Stimulated activated CD4-positive, alpha-beta T cell treated with anti-CD3 and anti-CD28 coated beads, Interleukin-12 subunit alpha, Interleukin-12 subunit beta, amount 100 ng/mL, for 48 hours (primary cell): ENCODE measurements at regions not wholly inside any gene's neighbourhood (a gene's known extent, or its start where the extent isn't known, plus 50 kb on each side); places are given as distances from the start of the nearest gene placed in this dataset.

Experiments
- DNase-seq, 3 donors: peaks; one replicate each; pipeline ENCODE4 v3.0.0-alpha.2; 2020; ENCODE audit warnings: low read depth in 2 of 3, low spot score in 1 of 3

DNA sequence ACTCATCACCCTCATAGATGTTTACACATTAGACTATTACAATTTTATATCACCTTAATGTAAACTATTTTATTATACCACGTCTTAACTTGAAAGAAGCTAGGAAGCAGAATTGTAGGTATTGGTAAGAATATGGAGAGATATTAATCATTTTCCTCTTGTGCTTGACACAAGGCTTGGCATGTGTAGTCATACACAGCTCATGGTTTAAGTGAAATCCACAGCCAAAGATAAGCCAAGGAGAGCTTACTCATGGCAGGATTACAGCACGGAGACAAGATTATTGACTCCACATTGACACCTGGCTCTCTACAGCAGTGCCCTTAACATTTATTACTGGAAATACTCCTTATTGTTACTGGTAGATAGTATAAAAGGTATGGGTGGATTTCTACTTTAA lies 68.4 kb upstream of the ADGRL4 start:
- DNase-seq: no peak

DNA sequence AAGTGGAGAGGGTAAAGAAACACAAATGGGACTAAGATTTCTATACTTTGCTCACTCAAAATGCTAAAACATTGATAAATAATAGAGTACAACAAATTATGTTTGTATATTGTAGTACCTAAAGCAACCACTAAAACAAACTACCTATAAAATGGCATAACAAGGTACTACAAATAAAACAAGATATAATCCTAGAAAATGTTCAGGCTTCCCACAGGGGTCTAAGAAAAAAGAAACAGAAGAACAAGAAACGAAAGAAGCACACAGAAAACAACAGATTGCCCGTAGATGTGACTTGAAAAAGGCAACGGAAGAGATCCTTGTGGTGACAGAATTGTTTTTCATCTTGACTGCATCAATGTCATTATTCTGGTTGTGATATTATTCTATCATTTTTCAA lies 63.3 kb upstream of the ADGRL4 start:
- no peak for DNase-seq

DNA sequence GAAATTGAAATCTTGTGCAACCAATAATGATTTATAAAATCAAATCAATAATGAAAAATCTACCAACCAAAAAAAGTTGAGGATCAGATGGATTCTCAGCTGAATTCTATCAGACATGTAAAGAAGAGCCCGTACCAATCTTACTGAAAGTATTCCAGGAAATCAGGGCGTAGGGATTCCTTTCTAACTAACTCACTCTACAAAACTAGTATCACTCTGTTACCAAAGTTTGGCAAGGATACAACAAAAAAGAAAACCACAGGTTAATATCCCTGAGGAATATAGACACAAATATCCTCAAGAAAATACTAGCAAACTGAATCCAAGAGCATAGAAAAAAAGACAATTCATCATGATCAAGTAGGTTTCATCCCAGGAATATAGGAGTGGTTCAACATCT lies 52.8 kb upstream of the ADGRL4 start:
- DNase-seq: no peak
